BE2C (cell line): ENCODE measurements at regions not wholly inside any gene's neighbourhood (a gene's known extent, or its start where the extent isn't known, plus 50 kb on each side); places are given as distances from the start of the nearest gene placed in this dataset.

Source experiments
- DNase-seq: peaks from one replicate; pipeline ENCODE4 v3.0.0-alpha.2; 2020
- H3K27me3 ChIP-seq: fragments of 250-450 bp; sonication (Bioruptor Pico); 2 replicates; pipeline ENCODE4 v1.5.1; 2020; ENCODE audit warnings: mild to moderate bottlenecking
- H3K36me3 ChIP-seq: fragments of 250-450 bp; sonication (Bioruptor Pico); 2 replicates; pipeline ENCODE4 v1.5.1; 2020; ENCODE audit warnings: mild to moderate bottlenecking
- H3K4me1 ChIP-seq: fragments of 250-450 bp; sonication (Bioruptor Pico); 2 replicates; pipeline ENCODE4 v1.5.1; 2020
- H3K4me3 ChIP-seq: 2 replicates; pipeline ENCODE4 v1.5.1; 2011; ENCODE audit warnings: low read depth, low read length
- H3K9me3 ChIP-seq: fragments of 250-450 bp; sonication (Bioruptor Pico); 2 replicates; pipeline ENCODE4 v1.5.1; 2020
- TF ChIP-seq, protein P1 (sequence below): IDR thresholded peaks from 2 replicates; pipeline ENCODE4 v1.5.1; 2012; ENCODE audit warnings: mild to moderate bottlenecking, low read depth, low read length

- no peak overlapping the region for H3K4me3 ChIP-seq
- peaks cover 7% of the 10 kb centered on the region; the same call in 1 of the 2 replicates for H3K4me1 ChIP-seq
- TF ChIP-seq, protein P1, sequence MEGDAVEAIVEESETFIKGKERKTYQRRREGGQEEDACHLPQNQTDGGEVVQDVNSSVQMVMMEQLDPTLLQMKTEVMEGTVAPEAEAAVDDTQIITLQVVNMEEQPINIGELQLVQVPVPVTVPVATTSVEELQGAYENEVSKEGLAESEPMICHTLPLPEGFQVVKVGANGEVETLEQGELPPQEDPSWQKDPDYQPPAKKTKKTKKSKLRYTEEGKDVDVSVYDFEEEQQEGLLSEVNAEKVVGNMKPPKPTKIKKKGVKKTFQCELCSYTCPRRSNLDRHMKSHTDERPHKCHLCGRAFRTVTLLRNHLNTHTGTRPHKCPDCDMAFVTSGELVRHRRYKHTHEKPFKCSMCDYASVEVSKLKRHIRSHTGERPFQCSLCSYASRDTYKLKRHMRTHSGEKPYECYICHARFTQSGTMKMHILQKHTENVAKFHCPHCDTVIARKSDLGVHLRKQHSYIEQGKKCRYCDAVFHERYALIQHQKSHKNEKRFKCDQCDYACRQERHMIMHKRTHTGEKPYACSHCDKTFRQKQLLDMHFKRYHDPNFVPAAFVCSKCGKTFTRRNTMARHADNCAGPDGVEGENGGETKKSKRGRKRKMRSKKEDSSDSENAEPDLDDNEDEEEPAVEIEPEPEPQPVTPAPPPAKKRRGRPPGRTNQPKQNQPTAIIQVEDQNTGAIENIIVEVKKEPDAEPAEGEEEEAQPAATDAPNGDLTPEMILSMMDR: no peak
- H3K9me3 ChIP-seq: no peaks in the 10 kb centered on the region
- no peaks in the 10 kb centered on the region for H3K36me3 ChIP-seq
- no peaks in the 10 kb centered on the region for H3K27me3 ChIP-seq
- DNase-seq: no peak
These were observed 627.4 kb upstream of the ADGRB3 start for GRCh38 chr6:68007717-68008116.

GRCh38 chr6:67986694-67987232 is 648.3 kb upstream of the ADGRB3 start:
- Histone ChIP-seq H3K36me3 (no peaks in the 10 kb centered on the region), H3K27me3 (no peaks in the 10 kb centered on the region), H3K9me3 (no peaks in the 10 kb centered on the region), H3K4me3 (no peak overlapping the region), H3K4me1 (no peaks in the 10 kb centered on the region; the same call in 1 of the 2 replicates)
- no peak for DNase-seq
- TF ChIP-seq, protein P1: no peak

DNA sequence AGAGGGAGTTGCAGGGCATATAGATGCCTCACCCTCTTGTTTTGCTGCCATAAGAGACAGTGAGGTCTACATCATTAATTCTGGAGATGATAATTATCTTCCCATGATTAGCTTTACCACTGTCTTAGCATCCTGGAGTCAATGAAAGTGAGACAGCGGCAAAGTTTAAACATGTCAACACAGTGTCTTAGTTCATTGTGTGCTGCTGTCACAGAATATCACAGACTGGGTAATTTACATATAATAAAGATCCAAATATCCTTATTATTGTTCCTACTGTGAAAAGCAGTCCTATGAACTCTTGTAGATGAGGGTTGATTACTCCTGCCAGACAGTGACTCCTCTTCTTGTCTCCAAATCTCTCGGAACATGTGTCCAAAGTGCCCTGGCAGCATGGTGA is 658.6 kb upstream of the ADGRB3 start:
- H3K36me3 ChIP-seq: no peaks in the 10 kb centered on the region
- TF ChIP-seq, protein P1: no peak
- H3K9me3 ChIP-seq: no peaks in the 10 kb centered on the region
- H3K27me3 ChIP-seq: no peaks in the 10 kb centered on the region
- no peak for DNase-seq
- peaks cover 8% of the 10 kb centered on the region for H3K4me1 ChIP-seq
- no peak overlapping the region for H3K4me3 ChIP-seq

DNA sequence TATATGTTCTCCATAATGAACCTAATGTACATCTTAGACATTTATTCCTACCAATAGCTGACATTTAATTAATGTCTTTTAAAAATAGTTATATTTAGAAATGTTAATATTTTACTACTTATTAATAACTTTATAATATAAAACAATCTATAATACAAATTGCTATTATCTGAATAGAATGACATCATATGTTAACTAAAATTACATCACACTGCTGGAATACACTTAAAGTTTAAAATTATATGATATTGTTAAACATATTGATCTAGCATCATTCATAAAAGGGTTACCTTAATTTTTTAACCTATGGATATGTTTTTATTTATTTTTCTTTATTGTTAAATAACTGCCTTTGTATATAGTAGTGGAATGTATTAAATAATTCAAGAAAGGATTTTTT is 660.2 kb upstream of the ADGRB3 start:
- H3K4me3 ChIP-seq: no peak overlapping the region
- TF ChIP-seq, protein P1: no peak
- no peaks in the 10 kb centered on the region for H3K9me3 ChIP-seq
- no peaks in the 10 kb centered on the region for H3K27me3 ChIP-seq
- no peaks in the 10 kb centered on the region for H3K36me3 ChIP-seq
- H3K4me1 ChIP-seq: peaks cover 11% of the 10 kb centered on the region
- no peak for DNase-seq

- Histone ChIP-seq H3K27me3 (no peaks in the 10 kb centered on the region), H3K4me1 (peaks cover 11% of the 10 kb centered on the region), H3K9me3 (no peaks in the 10 kb centered on the region), H3K4me3 (no peak overlapping the region), H3K36me3 (no peaks in the 10 kb centered on the region)
- TF ChIP-seq, protein P1: no peak
- DNase-seq: no peak
These were observed 663.3 kb upstream of the ADGRB3 start for GRCh38 chr6:67971812-67972211.

DNA sequence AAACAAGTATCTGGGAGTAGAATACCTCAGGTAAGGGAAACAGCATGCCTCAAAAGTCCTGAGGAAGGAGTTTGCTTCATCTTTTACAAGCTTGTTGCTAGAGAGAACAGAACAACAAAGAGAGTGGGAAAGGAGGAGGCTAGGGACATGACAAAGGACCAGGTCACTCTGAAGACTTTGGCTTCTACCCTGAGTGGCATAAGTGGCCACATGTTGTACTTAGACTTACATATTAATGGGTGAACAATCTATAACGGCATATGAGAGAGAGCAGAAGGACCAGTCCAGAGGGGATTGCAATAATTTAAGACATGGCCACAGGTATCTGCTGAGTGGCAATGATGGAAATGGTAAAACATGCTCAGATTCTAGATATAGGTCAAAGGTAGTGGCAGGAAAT is 668.3 kb upstream of the ADGRB3 start:
- no peak for DNase-seq
- TF ChIP-seq, protein P1: no peak
- H3K9me3 ChIP-seq: no peaks in the 10 kb centered on the region
- H3K27me3 ChIP-seq: no peaks in the 10 kb centered on the region
- peaks cover 6% of the 10 kb centered on the region for H3K4me1 ChIP-seq
- no peaks in the 10 kb centered on the region for H3K36me3 ChIP-seq
- H3K4me3 ChIP-seq: no peak overlapping the region
